ENCODE measurements at regions not wholly inside any gene's neighbourhood (a gene's known extent, or its start where the extent isn't known, plus 50 kb on each side); places are given as distances from the start of the nearest gene placed in this dataset.
"Not testable (repeated sequence)": the region's sequence is repeated elsewhere in the genome, so short reads cannot be mapped to it uniquely, and the experiment has no call there.

- DNase-seq (ENCODE audit: low read depth), result no peak
- no peak overlapping the region for H3K4me3 ChIP-seq (ENCODE audit: control insufficient read depth, low read depth, low read length)
- TF ChIP-seq CTCF (IDR thresholded peaks at IDR 0.05; ENCODE audit: control insufficient read depth, insufficient read depth, low read depth, low read length, missing control alignments), result no peak
Measured at GRCh38 chr3:181230258-181230657, 240.7 kb upstream of the DNAJC19 start.

- TF ChIP-seq CTCF (IDR thresholded peaks at IDR 0.05; ENCODE audit: control insufficient read depth, insufficient read depth, low read depth, low read length, missing control alignments), result no peak
- DNase-seq (ENCODE audit: low read depth), result no peak
- no peak overlapping the region for H3K4me3 ChIP-seq (ENCODE audit: control insufficient read depth, low read depth, low read length)
Measured at GRCh38 chr3:181213347-181213746, 223.8 kb upstream of the DNAJC19 start.

- no peak overlapping the region for H3K4me3 ChIP-seq (ENCODE audit: control insufficient read depth, low read depth, low read length)
- no peak for TF ChIP-seq CTCF (IDR thresholded peaks at IDR 0.05; ENCODE audit: control insufficient read depth, insufficient read depth, low read depth, low read length, missing control alignments)
- DNase-seq (ENCODE audit: low read depth), result no peak
Measured at GRCh38 chr3:181212271-181212670, 222.7 kb upstream of the DNAJC19 start.

- H3K4me3 ChIP-seq (ENCODE audit: control insufficient read depth, low read depth, low read length), result no peak overlapping the region
- no peak for DNase-seq (ENCODE audit: low read depth)
- TF ChIP-seq CTCF (IDR thresholded peaks at IDR 0.05; ENCODE audit: control insufficient read depth, insufficient read depth, low read depth, low read length, missing control alignments), result no peak
Measured at GRCh38 chr3:181210275-181210674, 220.7 kb upstream of the DNAJC19 start.

- TF ChIP-seq CTCF (IDR thresholded peaks at IDR 0.05; ENCODE audit: control insufficient read depth, insufficient read depth, low read depth, low read length, missing control alignments), result no peak
- no peak overlapping the region for H3K4me3 ChIP-seq (ENCODE audit: control insufficient read depth, low read depth, low read length)
- no peak for DNase-seq (ENCODE audit: low read depth)
Measured at GRCh38 chr3:181189556-181189955, 200.0 kb upstream of the DNAJC19 start.

GRCh38 chr3:181183764-181184163 is 194.2 kb upstream of the DNAJC19 start:
- DNase-seq (ENCODE audit: low read depth), result no peak
- no peak overlapping the region for H3K4me3 ChIP-seq (ENCODE audit: control insufficient read depth, low read depth, low read length)
- TF ChIP-seq CTCF (IDR thresholded peaks at IDR 0.05; ENCODE audit: control insufficient read depth, insufficient read depth, low read depth, low read length, missing control alignments), result no peak

GRCh38 chr3:181183057-181183456 is 193.5 kb upstream of the DNAJC19 start:
- not testable (repeated sequence) for H3K4me3 ChIP-seq (ENCODE audit: control insufficient read depth, low read depth, low read length); DNase-seq (ENCODE audit: low read depth)
